AG09309 (cell line): ENCODE measurements at regions not wholly inside any gene's neighbourhood (a gene's known extent, or its start where the extent isn't known, plus 50 kb on each side); places are given as distances from the start of the nearest gene placed in this dataset.

Experiments used
- DNase-seq: peaks from one replicate; pipeline ENCODE4 v3.0.0-alpha.2; 2010; ENCODE audit warnings: low read depth
- H3K4me3 ChIP-seq: 2 replicates; pipeline ENCODE4 v1.5.1; 2011; ENCODE audit warnings: mild to moderate bottlenecking, low read depth, low read length, moderate library complexity; ENCODE audit not compliant: control insufficient read depth
- CTCF ChIP-seq: IDR thresholded peaks from 2 replicates; pipeline ENCODE4 v1.5.1; 2011; ENCODE audit warnings: mild to moderate bottlenecking, low read depth, low read length, inconsistent platforms; ENCODE audit not compliant: insufficient read depth, control insufficient read depth; ENCODE audit errors: missing control alignments

GRCh38 chr13:40464337-40465014 is 202.0 kb downstream of the FOXO1 start:
- no peak for TF ChIP-seq CTCF
- no peak overlapping the region for H3K4me3 ChIP-seq
- DNase-seq = no peak

GRCh38 chr13:40465015-40465390 is 201.4 kb downstream of the FOXO1 start:
- no peak overlapping the region for H3K4me3 ChIP-seq
- TF ChIP-seq CTCF = no peak
- no peak for DNase-seq

GRCh38 chr13:40466272-40466671 is 200.2 kb downstream of the FOXO1 start:
- no peak for DNase-seq
- no peak overlapping the region for H3K4me3 ChIP-seq
- TF ChIP-seq CTCF = no peak

GRCh38 chr13:40468227-40468838 is 198.1 kb downstream of the FOXO1 start:
- H3K4me3 ChIP-seq = no peak overlapping the region
- no peak for DNase-seq
- no peak for TF ChIP-seq CTCF

- no peak for TF ChIP-seq CTCF
- no peak overlapping the region for H3K4me3 ChIP-seq
- no peak for DNase-seq
Measured at GRCh38 chr13:40469581-40470310, 196.7 kb downstream of the FOXO1 start.

- H3K4me3 ChIP-seq = no peak overlapping the region
- TF ChIP-seq CTCF = no peak
- DNase-seq = no peak
Measured at GRCh38 chr13:40470660-40471059, 195.8 kb downstream of the FOXO1 start.
